GM12864 (cell line): ENCODE measurements at regions not wholly inside any gene's neighbourhood (a gene's known extent, or its start where the extent isn't known, plus 50 kb on each side); places are given as distances from the start of the nearest gene placed in this dataset.

Experiments
- DNase-seq: peaks from one replicate; pipeline ENCODE4 v3.0.0-alpha.2; 2011; ENCODE audit warnings: low read depth
- H3K4me3 ChIP-seq: 2 replicates; pipeline ENCODE4 v1.5.1; 2011; ENCODE audit warnings: mild to moderate bottlenecking, low read depth, low read length, control low read depth
- CTCF ChIP-seq: IDR thresholded peaks from 2 replicates; pipeline ENCODE4 v1.5.1; 2011; ENCODE audit warnings: low read depth, mild to moderate bottlenecking, moderate library complexity, low read length, control low read depth, inconsistent platforms; ENCODE audit errors: missing control alignments

- no peak overlapping the region for H3K4me3 ChIP-seq
- no peak for DNase-seq
- peak; percentile 8 for TF ChIP-seq CTCF
Observed at GRCh38 chrX:40298572-40299479, 201.1 kb upstream of the BCOR start.

DNA sequence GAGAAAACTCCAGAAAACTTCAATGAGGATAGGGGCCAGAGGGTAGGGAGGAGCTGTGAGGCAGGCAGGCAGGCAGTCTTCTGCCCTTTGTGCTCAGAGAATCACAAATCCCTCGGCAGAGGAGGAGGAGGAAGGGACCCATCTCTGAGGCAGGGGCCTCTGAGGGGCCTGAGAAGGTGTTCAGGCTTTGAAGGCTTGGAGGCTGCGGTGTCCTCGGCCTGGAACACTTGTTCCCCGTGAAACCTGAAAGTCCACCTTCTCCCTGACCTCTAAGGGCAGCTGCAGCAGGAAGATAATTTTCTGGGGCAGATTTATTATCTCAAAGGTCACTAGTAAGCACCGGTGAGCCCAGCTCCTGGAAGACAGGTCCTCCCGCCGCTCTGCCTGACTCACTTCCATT, 200.3 kb upstream of the BCOR start:
- no peak overlapping the region for H3K4me3 ChIP-seq
- DNase-seq: no peak
- TF ChIP-seq CTCF: no peak

DNA sequence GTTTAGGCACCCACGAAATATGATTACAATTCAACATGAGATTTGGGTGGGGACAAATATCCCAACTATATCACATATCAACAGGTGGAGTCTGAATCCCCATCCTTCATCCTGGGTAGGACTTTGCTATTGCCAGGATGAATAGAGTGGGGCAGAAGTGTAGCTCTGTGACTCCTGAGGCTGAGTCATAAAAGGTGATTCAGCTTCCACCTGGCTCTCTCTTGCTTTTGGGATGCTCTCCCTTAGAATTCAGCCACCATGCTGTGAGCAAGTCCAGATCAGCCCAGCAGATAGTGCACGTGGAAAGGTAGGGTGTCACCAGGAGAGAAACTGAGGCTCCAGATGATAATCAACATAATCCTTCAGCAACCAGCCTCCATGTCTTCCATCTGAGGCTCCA, 193.8 kb upstream of the BCOR start:
- no peak for DNase-seq
- H3K4me3 ChIP-seq: no peak overlapping the region
- no peak for TF ChIP-seq CTCF

DNA sequence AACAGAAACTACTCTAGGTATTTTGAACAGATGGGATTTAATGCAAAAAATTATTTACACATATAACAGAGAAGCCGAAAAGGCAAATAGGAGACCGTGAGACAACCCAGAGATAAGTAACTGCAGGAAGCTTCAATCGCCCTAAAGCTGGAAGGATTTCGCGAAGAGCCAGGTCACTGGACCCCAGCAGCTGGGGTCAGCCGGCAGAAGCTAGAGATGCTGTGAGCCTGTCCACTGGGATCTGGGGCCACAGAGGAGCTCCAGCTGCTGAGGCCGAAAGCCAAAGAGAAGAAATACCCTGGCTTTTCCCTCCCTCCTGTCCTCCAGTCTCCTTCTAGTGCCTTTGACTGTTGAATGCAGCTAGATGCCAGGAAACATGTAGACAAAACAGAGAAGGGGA, 192.8 kb upstream of the BCOR start:
- no peak for TF ChIP-seq CTCF
- no peak for DNase-seq
- H3K4me3 ChIP-seq: no peak overlapping the region

DNA sequence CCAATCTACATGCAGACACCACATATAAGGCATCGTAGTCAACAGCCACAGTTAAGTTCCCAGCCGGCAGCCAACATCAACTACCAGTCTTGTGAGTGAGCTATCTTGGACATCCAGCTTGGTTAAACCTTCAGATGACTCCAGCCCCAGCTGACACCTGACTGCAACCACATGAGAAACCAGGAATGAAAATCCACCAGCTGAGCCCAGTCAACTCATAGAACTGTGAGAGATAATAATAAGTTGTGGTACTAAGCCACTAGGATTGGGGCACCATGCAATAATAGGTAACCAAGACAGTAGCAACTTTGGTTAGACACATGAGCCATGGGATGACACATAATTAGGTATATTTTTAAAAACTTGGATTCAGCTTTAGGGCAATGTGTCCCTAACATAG, 188.1 kb upstream of the BCOR start:
- DNase-seq: no peak
- no peak for TF ChIP-seq CTCF
- H3K4me3 ChIP-seq: no peak overlapping the region

DNA sequence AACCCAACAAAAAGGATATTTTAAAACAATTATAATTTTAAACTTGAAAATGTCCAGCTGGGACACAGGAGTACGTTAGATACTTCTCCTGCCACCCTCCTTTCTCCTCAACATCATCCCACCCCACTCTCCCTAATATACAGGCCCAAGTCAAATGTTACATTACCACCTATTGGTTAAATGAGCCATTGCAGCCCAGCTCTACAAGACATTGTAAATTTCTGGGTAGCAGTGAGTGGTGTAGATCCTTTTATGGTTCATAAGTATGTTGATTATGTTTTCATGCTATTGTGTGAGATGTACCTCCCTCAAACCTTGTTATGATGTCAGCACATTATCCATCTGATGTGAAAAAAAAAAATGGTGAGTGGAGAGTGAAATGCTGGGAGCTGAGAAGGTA, 187.1 kb upstream of the BCOR start:
- H3K4me3 ChIP-seq: no peak overlapping the region
- no peak for TF ChIP-seq CTCF
- no peak for DNase-seq

DNA sequence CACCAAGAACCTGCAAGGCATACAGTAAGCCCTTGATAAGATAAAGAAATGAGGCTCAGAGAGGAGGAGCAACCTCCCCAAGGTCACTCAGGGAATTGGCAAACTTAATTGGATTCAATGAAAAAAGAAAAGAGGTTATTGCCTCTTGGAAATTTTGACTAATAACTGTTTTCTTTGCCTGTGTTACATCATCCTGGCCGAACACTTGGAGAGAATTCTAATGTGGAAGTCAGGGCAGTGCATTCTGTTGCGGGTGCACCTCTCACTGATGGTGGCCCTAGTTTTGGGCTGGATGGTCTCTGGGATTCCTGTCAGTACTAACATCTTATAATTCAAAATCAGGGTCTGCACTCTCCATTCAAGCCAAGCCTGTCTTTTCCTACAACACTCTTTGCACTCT, 186.2 kb upstream of the BCOR start:
- DNase-seq: no peak
- no peak for TF ChIP-seq CTCF
- H3K4me3 ChIP-seq: no peak overlapping the region
